WTC11 (cell line): ENCODE measurements at regions not wholly inside any gene's neighbourhood (a gene's known extent, or its start where the extent isn't known, plus 50 kb on each side); places are given as distances from the start of the nearest gene placed in this dataset.

Experiments used
- ATAC-seq: fragments of 200-7000 bp; cut with Tn5 transposase; 2 replicates; pipeline ENCODE4 v1.10.0; 2021; ENCODE audit warnings: mild to moderate bottlenecking, moderate library complexity
- CTCF ChIA-PET: fragments of 300-600 bp; sonication (Branson Sonifier 250); formaldehyde crosslinking; loops from one replicate; lab custom pipeline; 2021; ENCODE audit warnings: antibody characterized with exemption; lab: Charles Lee
- POLR2A ChIA-PET: fragments of 350-600 bp; sonication (Branson Sonifier 250); formaldehyde crosslinking; loops from one replicate; lab custom pipeline; 2021; ENCODE audit warnings: antibody characterized with exemption; lab: Charles Lee
- DNase-seq: peaks from one replicate; pipeline ENCODE4 v3.0.0; 2021; ENCODE audit warnings: low spot score
- H3K27ac Mint-ChIP-seq: 2 replicates; pipeline ENCODE4 v1.8.0; 2021; ENCODE audit warnings: mixed read lengths
- H3K27me3 Mint-ChIP-seq: 2 replicates; pipeline ENCODE4 v1.8.0; 2021; ENCODE audit warnings: low read depth, mild to moderate bottlenecking, moderate library complexity, mixed read lengths
- H3K36me3 Mint-ChIP-seq: 2 replicates; pipeline ENCODE4 v1.8.0; 2021; ENCODE audit warnings: mixed read lengths
- H3K4me1 Mint-ChIP-seq: 2 replicates; pipeline ENCODE4 v1.8.0; 2022; ENCODE audit warnings: mixed read lengths
- H3K4me3 Mint-ChIP-seq: 2 replicates; pipeline ENCODE4 v1.8.0; 2021; ENCODE audit warnings: mild to moderate bottlenecking, moderate library complexity, mixed read lengths
- H3K9me3 Mint-ChIP-seq: 2 replicates; pipeline ENCODE4 v1.8.0; 2021; ENCODE audit warnings: mixed read lengths
- AFF4 ChIP-seq: sonication (generic); formaldehyde crosslinking; IDR thresholded peaks from 2 replicates; pipeline ENCODE4 v1.8.1; 2023; ENCODE audit warnings: mild to moderate bottlenecking, missing genetic modification reagents, borderline replicate concordance
- ATF3 ChIP-seq: sonication (generic); formaldehyde crosslinking; conservative IDR thresholded peaks from 2 replicates; pipeline ENCODE4 v1.8.1; 2022; ENCODE audit warnings: mild to moderate bottlenecking, missing genetic modification reagents
- EMX1 ChIP-seq: fragments of 250-450 bp; sonication (Bioruptor Pico); IDR thresholded peaks from 2 replicates; pipeline ENCODE4 v1.8.0; 2021; ENCODE audit warnings: mild to moderate bottlenecking
- ESRRA ChIP-seq: sonication (generic); formaldehyde crosslinking; IDR thresholded peaks from 2 replicates; pipeline ENCODE4 v1.8.1; 2022; ENCODE audit warnings: mild to moderate bottlenecking, missing genetic modification reagents, borderline replicate concordance
- FOXJ3 ChIP-seq: sonication (generic); formaldehyde crosslinking; IDR thresholded peaks from 2 replicates; pipeline ENCODE4 v1.9.0; 2021; ENCODE audit warnings: missing genetic modification reagents, mild to moderate bottlenecking, borderline replicate concordance
- GTF2I ChIP-seq: fragments of 250-450 bp; sonication (Bioruptor Pico); conservative IDR thresholded peaks from 2 replicates; pipeline ENCODE4 v1.4.0; 2021; ENCODE audit warnings: mild to moderate bottlenecking
- HMGA2 ChIP-seq: fragments of 250-450 bp; sonication (Bioruptor Pico); IDR thresholded peaks from 2 replicates; pipeline ENCODE4 v1.4.0; 2021; ENCODE audit warnings: mild to moderate bottlenecking, moderate library complexity
- MYBL2 ChIP-seq: sonication (generic); formaldehyde crosslinking; IDR thresholded peaks from 2 replicates; pipeline ENCODE4 v1.8.1; 2023; ENCODE audit warnings: mild to moderate bottlenecking, moderate library complexity, missing genetic modification reagents
- NFE2L1 ChIP-seq: sonication (generic); formaldehyde crosslinking; IDR thresholded peaks from 2 replicates; pipeline ENCODE4 v1.8.1; 2023; ENCODE audit warnings: missing genetic modification reagents
- OVOL2 ChIP-seq: fragments of 250-450 bp; sonication (Bioruptor Pico); IDR thresholded peaks from 2 replicates; pipeline ENCODE4 v1.9.0; 2021; ENCODE audit warnings: mild to moderate bottlenecking, borderline replicate concordance
- SMAD4 ChIP-seq: sonication (generic); formaldehyde crosslinking; IDR thresholded peaks from 2 replicates; pipeline ENCODE4 v1.8.0; 2022; ENCODE audit warnings: mild to moderate bottlenecking, missing genetic modification reagents
- SOX15 ChIP-seq: fragments of 250-450 bp; sonication (Bioruptor Pico); IDR thresholded peaks from 2 replicates; pipeline ENCODE4 v1.9.0; 2021; ENCODE audit warnings: mild to moderate bottlenecking
- SP1 ChIP-seq: sonication (generic); formaldehyde crosslinking; conservative IDR thresholded peaks from 2 replicates; pipeline ENCODE4 v1.8.1; 2022; ENCODE audit warnings: missing genetic modification reagents
- ZNF121 ChIP-seq: sonication (generic); formaldehyde crosslinking; IDR thresholded peaks from 2 replicates; pipeline ENCODE4 v1.8.0; 2023; ENCODE audit warnings: missing genetic modification reagents
- ZNF281 ChIP-seq: sonication (generic); formaldehyde crosslinking; IDR thresholded peaks from 2 replicates; pipeline ENCODE4 v1.8.0; 2023; ENCODE audit warnings: mild to moderate bottlenecking, missing genetic modification reagents
- TF ChIP-seq, protein P1 (sequence below): sonication (generic); formaldehyde crosslinking; conservative IDR thresholded peaks from 2 replicates; pipeline ENCODE4 v1.8.1; 2023; ENCODE audit warnings: mild to moderate bottlenecking, low read depth, missing genetic modification reagents, moderate library complexity

- TF ChIP-seq SP1 (CRISPR knock-in tag) (no peak), MYBL2 (CRISPR knock-in tag) (no peak), FOXJ3 (CRISPR knock-in tag) (no peak), ZNF281 (no peak)
These were observed 105.2 kb downstream of the TFAP2A start (continued) for GRCh38 chr6:10309457-10310329.

GRCh38 chr6:10307476-10307875 is 107.4 kb downstream of the TFAP2A start:
- CTCF ChIA-PET, result interaction anchor here (0.7 to 1.2 kb wide), 3 partner anchors 16 to 158 kb away, joined by 3 to 4 read pairs (median 3); no protein-coding TSS in a partner anchor
- ATAC-seq, result peak; percentile 96
- H3K27me3 Mint-ChIP-seq, result peaks cover 9% of the 10 kb centered on the region; the same call in 1 of the 2 replicates
- peak; percentile 53 for TF ChIP-seq ZNF121 (CRISPR knock-in tag)
- no peak for TF ChIP-seq NFE2L1
- POLR2A ChIA-PET, result no interaction called here
- H3K36me3 Mint-ChIP-seq, result no peaks in the 10 kb centered on the region
- peaks cover 4% of the 10 kb centered on the region; the same call in 1 of the 2 replicates for H3K9me3 Mint-ChIP-seq
- H3K4me1 Mint-ChIP-seq, result peaks cover 63% of the 10 kb centered on the region
- H3K4me3 Mint-ChIP-seq, result no peak overlapping the region
- H3K27ac Mint-ChIP-seq, result no peak overlapping the region
- peak; percentile 57 for DNase-seq

DNA sequence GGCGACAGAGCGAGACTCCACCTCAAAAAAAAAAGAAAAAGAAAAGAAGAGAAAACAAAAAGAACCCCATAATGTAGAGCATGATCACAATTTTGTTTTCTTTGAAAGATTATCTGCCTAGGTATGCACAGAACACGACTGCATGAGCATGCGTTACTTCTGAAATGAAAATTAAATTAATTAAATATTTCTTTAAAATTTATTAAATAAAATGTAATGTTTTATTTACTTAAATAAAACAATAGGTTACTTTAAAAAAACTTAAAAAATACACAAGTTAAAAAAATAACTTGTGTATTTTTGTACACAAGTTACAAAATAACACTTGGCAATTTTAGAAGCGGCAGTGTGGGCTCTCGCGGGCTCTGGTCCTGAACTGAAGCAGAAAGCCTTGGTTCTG is 107.8 kb downstream of the TFAP2A start:
- no peak for TF ChIP-seq ESRRA (CRISPR knock-in tag)
- TF ChIP-seq HMGA2 (CRISPR knock-in tag), result peak; percentile 91
- no peak for TF ChIP-seq GTF2I (CRISPR knock-in tag)
- no peak for TF ChIP-seq SMAD4 (CRISPR knock-in tag)
- peaks cover 58% of the 10 kb centered on the region for H3K4me1 Mint-ChIP-seq
- no peak overlapping the region for H3K4me3 Mint-ChIP-seq
- POLR2A ChIA-PET, result no interaction called here
- peaks cover 4% of the 10 kb centered on the region; the same call in 1 of the 2 replicates for H3K9me3 Mint-ChIP-seq
- H3K27ac Mint-ChIP-seq, result no peak overlapping the region
- H3K36me3 Mint-ChIP-seq, result no peaks in the 10 kb centered on the region
- ATAC-seq (no peak), DNase-seq (no peak)
- CTCF ChIA-PET, result interaction anchor here (0.7 to 1.2 kb wide), 2 partner anchors 39 to 114 kb away, joined by 3 to 4 read pairs; no protein-coding TSS in a partner anchor
- peaks cover 8% of the 10 kb centered on the region; the same call in 1 of the 2 replicates for H3K27me3 Mint-ChIP-seq

DNA sequence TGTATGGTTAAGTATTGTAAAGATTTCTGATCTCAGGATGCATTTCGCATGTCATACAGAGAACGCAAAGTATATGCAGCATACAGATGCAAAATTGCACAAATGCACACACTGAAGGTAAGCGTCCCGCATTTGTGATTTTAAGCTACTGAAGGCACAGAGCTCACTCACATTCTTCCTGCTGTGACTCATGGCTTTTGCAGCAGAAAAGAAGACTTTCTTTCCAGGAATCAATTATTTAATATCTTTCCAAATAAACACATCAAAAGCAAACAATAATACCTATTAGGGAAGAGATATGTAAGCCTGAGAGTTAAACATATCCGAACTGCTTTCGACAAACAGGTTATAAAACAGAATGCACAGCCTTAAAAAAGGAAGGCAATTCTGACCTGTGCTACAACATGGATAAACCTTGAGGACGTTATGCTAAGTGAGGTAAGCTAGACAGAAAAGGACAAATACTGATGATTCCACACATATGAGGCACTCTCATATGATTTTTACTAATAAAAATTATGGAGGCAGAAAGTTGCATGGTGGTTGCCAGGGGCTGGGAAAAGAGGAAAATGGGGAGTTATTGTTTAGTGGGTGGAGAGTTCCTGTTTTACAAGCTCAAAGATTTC is 109.0 kb downstream of the TFAP2A start:
- H3K4me3 Mint-ChIP-seq, result no peak overlapping the region
- DNase-seq (no peak), ATAC-seq (no peak)
- no peaks in the 10 kb centered on the region for H3K36me3 Mint-ChIP-seq
- H3K9me3 Mint-ChIP-seq, result peaks cover 4% of the 10 kb centered on the region; the same call in 1 of the 2 replicates
- CTCF ChIA-PET, result no interaction called here
- H3K27me3 Mint-ChIP-seq, result peaks cover 4% of the 10 kb centered on the region; the same call in 1 of the 2 replicates
- POLR2A ChIA-PET, result no interaction called here
- H3K27ac Mint-ChIP-seq, result no peak overlapping the region
- peaks cover 47% of the 10 kb centered on the region for H3K4me1 Mint-ChIP-seq
- TF ChIP-seq HMGA2 (CRISPR knock-in tag), result no peak
- TF ChIP-seq ATF3 (CRISPR knock-in tag), result no peak
- TF ChIP-seq SOX15, result no peak
- TF ChIP-seq, protein P1, sequence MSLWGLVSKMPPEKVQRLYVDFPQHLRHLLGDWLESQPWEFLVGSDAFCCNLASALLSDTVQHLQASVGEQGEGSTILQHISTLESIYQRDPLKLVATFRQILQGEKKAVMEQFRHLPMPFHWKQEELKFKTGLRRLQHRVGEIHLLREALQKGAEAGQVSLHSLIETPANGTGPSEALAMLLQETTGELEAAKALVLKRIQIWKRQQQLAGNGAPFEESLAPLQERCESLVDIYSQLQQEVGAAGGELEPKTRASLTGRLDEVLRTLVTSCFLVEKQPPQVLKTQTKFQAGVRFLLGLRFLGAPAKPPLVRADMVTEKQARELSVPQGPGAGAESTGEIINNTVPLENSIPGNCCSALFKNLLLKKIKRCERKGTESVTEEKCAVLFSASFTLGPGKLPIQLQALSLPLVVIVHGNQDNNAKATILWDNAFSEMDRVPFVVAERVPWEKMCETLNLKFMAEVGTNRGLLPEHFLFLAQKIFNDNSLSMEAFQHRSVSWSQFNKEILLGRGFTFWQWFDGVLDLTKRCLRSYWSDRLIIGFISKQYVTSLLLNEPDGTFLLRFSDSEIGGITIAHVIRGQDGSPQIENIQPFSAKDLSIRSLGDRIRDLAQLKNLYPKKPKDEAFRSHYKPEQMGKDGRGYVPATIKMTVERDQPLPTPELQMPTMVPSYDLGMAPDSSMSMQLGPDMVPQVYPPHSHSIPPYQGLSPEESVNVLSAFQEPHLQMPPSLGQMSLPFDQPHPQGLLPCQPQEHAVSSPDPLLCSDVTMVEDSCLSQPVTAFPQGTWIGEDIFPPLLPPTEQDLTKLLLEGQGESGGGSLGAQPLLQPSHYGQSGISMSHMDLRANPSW, result no peak
- TF ChIP-seq AFF4 (CRISPR knock-in tag), result no peak
- no peak for TF ChIP-seq EMX1 (CRISPR knock-in tag)
- TF ChIP-seq OVOL2, result no peak
